HG02588 (cell line): ENCODE measurements at regions not wholly inside any gene's neighbourhood (a gene's known extent, or its start where the extent isn't known, plus 50 kb on each side); places are given as distances from the start of the nearest gene placed in this dataset.
"Not testable (repeated sequence)": the region's sequence is repeated elsewhere in the genome, so short reads cannot be mapped to it uniquely, and the experiment has no call there.

Source experiments
- ATAC-seq: cut with Tn5 transposase; IDR thresholded peaks from one replicate; pipeline ENCODE4 v1.9.1; 2021; ENCODE audit warnings: mild to moderate bottlenecking, moderate library complexity; ENCODE audit not compliant: unreplicated experiment

GRCh38 chr4:138634915-138635314 lies 380.7 kb upstream of the NOCT start:
- ATAC-seq = no peak

GRCh38 chr4:138633580-138633904 lies 382.0 kb upstream of the NOCT start:
- ATAC-seq = no peak

GRCh38 chr4:138632856-138633579 lies 382.6 kb upstream of the NOCT start:
- ATAC-seq = no peak

GRCh38 chr4:138630666-138631065 lies 384.9 kb upstream of the NOCT start:
- ATAC-seq = no peak

- ATAC-seq = no peak
Measured at GRCh38 chr4:138629669-138630068, 385.9 kb upstream of the NOCT start.

DNA sequence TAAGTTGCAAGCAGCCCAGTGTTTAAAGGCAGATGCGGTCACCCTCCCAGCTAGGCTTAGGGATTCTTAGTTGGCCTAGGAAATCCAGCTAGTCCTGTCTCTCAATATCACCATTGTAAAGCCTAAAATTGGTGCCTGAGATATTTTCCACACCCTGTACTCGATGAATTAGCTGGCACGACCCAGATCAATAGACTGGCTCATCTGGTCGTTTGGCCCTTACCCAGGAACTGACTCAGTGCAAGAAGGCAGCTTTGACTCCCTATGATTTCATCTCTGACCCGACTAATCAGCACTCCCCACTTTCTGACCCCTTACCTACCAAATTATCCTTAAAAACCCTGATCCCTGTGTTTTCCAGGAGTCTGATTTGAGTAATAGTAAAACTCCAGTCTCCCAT lies 384.9 kb upstream of the SLC7A11 start:
- no peak for ATAC-seq

GRCh38 chr4:138622362-138622761 lies 380.2 kb upstream of the SLC7A11 start:
- ATAC-seq = not testable (repeated sequence)

GRCh38 chr4:138616775-138617174 lies 374.6 kb upstream of the SLC7A11 start:
- ATAC-seq = no peak

GRCh38 chr4:138614398-138615142 lies 372.4 kb upstream of the SLC7A11 start:
- no peak for ATAC-seq

GRCh38 chr4:138612428-138612827 lies 370.3 kb upstream of the SLC7A11 start:
- ATAC-seq = no peak

- ATAC-seq = no peak
Measured at GRCh38 chr4:138611721-138612120, 369.6 kb upstream of the SLC7A11 start.

GRCh38 chr4:138611017-138611416 lies 368.9 kb upstream of the SLC7A11 start:
- ATAC-seq = no peak

- no peak for ATAC-seq
Measured at GRCh38 chr4:138609943-138610350, 367.8 kb upstream of the SLC7A11 start.

GRCh38 chr4:138604556-138604955 lies 362.4 kb upstream of the SLC7A11 start:
- ATAC-seq = no peak

DNA sequence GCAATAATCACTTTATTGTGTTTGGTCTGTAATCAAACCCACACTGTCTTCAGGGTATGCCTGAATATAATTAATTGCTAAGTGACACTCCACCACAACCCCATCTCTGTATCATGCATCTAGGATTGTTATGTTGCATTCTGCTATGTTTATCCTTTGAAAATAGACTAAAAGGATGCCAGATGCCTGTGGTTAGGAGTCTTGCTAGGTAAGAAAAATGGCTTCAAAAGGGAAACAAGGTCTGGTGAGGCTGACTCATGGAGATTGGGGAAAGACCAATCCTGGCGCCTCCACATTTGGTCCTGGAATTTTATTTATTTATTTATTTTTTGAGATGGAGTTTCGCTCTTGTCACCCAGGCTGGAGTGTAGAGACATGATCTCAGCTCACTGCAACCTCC lies 360.5 kb upstream of the SLC7A11 start:
- ATAC-seq = no peak

DNA sequence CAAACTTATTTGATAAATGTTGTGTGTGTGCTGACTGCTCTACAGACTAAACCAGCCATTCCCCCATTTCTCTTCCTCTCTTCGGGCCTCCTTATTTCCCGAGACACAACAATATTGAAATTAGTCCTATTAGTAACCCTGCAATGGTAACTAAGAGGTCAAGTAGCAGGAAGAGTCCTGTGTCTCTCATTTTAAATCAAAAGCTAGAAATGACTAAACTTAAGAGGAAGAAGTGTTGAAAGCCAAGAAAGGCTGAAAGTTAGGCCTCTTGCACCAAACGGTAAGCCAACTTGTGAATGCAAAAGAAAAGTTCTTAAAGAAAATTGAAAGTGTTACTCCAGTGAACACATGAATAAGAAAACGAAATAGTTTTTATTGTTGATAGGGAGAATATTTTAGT lies 357.8 kb upstream of the SLC7A11 start:
- ATAC-seq = no peak

DNA sequence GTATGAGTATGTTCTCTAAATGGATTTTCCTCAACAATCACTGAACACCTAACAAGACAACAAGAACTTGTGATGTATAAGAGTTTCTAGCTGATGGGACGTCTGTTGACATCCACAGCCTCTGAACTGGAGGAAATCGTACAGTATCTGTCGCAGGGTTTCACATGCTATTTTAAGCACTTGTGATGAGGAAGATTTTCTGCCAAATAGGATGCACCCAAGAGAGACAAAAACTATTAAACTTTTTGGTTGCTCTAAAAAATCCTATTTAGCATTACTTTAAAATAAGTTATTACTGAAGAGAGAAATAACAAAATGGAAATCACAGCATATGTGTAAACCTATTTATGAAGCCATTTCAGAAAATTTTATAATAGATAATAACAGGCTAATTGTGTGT lies 356.1 kb upstream of the SLC7A11 start:
- ATAC-seq = no peak

DNA sequence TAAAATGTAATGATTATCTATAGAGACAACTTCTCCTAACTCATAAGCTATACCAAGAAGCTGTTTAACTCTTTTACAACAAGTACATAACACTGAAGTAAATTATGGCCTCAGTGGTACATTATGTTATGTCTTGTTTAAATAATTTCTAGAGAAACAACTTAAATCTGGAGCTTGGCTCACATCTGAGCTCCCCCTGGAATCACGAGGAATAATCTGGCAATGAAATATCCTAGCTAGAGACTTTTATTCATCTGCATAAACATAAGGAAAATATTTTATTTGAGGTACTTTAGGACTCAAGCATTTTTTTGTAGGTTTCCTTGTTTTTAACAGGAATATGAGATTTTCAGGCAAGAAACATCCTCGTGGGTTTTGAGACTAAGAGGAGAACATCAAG lies 354.7 kb upstream of the SLC7A11 start:
- no peak for ATAC-seq

GRCh38 chr4:138595731-138596460 lies 353.7 kb upstream of the SLC7A11 start:
- ATAC-seq = no peak

- ATAC-seq = no peak
Measured at GRCh38 chr4:138595171-138595570, 353.0 kb upstream of the SLC7A11 start.

DNA sequence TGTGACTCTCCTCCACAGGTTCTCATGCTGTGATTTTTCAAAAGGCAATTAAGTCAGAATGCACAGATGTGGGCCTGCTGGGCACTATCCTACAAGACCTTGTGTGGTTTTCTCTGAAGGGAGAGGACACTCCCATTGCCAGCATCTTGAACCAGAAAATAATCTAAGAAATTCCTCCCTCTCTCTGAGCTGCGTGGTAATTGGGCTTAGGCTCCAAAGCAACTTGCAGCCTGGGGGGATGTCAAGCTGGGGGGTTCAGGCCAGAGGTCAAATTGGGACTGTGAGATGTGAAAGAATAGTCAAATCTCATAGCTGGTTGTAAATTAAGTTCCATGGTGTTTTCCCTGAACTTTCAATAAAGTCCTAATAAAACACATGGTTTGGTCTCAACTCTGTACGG lies 350.6 kb upstream of the SLC7A11 start:
- ATAC-seq = no peak

DNA sequence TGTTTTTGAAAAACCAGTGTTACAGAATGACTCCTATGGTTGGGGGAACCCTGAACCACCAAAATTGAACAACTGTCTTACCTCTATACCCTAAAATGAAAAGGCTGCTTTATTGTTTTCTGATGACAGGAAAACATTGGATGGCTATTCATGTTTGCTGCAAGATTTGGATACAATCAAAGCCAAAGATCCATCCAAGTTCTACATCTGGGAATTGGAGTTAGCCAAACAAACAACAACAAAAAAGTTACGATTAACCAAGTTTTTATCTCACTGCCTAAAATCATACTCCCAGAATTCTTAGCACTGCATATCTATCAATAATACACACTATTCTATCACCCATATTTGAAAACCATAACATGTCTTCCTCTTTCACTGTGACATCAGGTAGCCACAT lies 349.7 kb upstream of the SLC7A11 start:
- no peak for ATAC-seq
